ENCODE measurements at regions not wholly inside any gene's neighbourhood (a gene's known extent, or its start where the extent isn't known, plus 50 kb on each side); places are given as distances from the start of the nearest gene placed in this dataset.

- peaks cover 14% of the 10 kb centered on the region for H3K4me1 ChIP-seq (ENCODE audit: insufficient read depth, low read length)
- peak overlapping the region; percentile 62 for H3K4me3 ChIP-seq (ENCODE audit: low read length)
- H3K27ac ChIP-seq (ENCODE audit: low read depth in 1 of 2, low read length in 2 of 2), result peak overlapping the region; percentile 58 to 69
- H3K36me3 ChIP-seq (ENCODE audit: insufficient read depth, low read length), result no peaks in the 10 kb centered on the region
- Mint-ChIP-seq H3K9me3 (no peaks in the 10 kb centered on the region), H3K27me3 (no peaks in the 10 kb centered on the region), H3K36me3 (ENCODE audit: low read depth) (peaks cover 12% of the 10 kb centered on the region), H3K4me3 (peak overlapping the region; percentile 82), H3K27ac (peak overlapping the region; percentile 73), H3K4me1 (ENCODE audit: low read depth) (peaks cover 9% of the 10 kb centered on the region)
- no peaks in the 10 kb centered on the region for H3K9me3 ChIP-seq (ENCODE audit: control insufficient read depth in 1 of 2, insufficient read depth in 1 of 2, low read length in 2 of 2)
- no peak for TF ChIP-seq CTCF (IDR thresholded peaks at IDR 0.05)
- intact Hi-C loops (cut with DNase I, micrococcal nuclease), result no loop called here
- ATAC-seq (ENCODE audit: poor library complexity) (no peak), DNase-seq (peak in 13 of 14 experiments; percentile 1 to 49 (median 31))
- POLR2A ChIA-PET, result interaction anchor here (1.0 kb wide), 1 partner anchor 164 kb away, joined by 4 read pairs; no protein-coding TSS in a partner anchor
- no peaks in the 10 kb centered on the region for H3K27me3 ChIP-seq (ENCODE audit: control insufficient read depth in 1 of 2, insufficient read depth in 2 of 2, low read length in 2 of 2)
- CTCF ChIA-PET, result no interaction called here
Measured at GRCh38 chrX:3815896-3816664, 102.6 kb upstream of the PRKX start.

- Histone ChIP-seq H3K27ac (ENCODE audit: low read depth in 1 of 2, low read length in 2 of 2) (no peak overlapping the region), H3K27me3 (ENCODE audit: control insufficient read depth in 1 of 2, insufficient read depth in 2 of 2, low read length in 2 of 2) (peaks cover under 1 to 5% of the 10 kb centered on the region in 2 experiments), H3K36me3 (ENCODE audit: insufficient read depth, low read length) (no peaks in the 10 kb centered on the region), H3K9me3 (ENCODE audit: control insufficient read depth in 1 of 2, insufficient read depth in 1 of 2, low read length in 2 of 2) (no peaks in the 10 kb centered on the region), H3K4me1 (ENCODE audit: insufficient read depth, low read length) (peaks cover 14% of the 10 kb centered on the region), H3K4me3 (ENCODE audit: low read length) (no peak overlapping the region)
- peaks cover 26% of the 10 kb centered on the region for H3K27me3 Mint-ChIP-seq
- ATAC-seq (ENCODE audit: poor library complexity) (no peak), DNase-seq (peak in 12 of 14 experiments; percentile 7 to 83 (median 30))
- peak; percentile 61 for TF ChIP-seq CTCF (IDR thresholded peaks at IDR 0.05)
- H3K36me3 Mint-ChIP-seq (ENCODE audit: low read depth), result peaks cover 6% of the 10 kb centered on the region
- ChIA-PET POLR2A (no interaction called here), CTCF (interaction anchor here (1.0 to 1.2 kb wide), 2 partner anchors 121 to 160 kb away, joined by 3 to 7 read pairs; no protein-coding TSS in a partner anchor)
- peak overlapping the region; percentile 47 for H3K27ac Mint-ChIP-seq
- intact Hi-C loops (cut with DNase I, micrococcal nuclease), result loop anchor here (1.0 kb wide), 1 partner anchor 160 kb away; no protein-coding TSS in a partner anchor
- H3K9me3 Mint-ChIP-seq, result no peaks in the 10 kb centered on the region
- H3K4me1 Mint-ChIP-seq (ENCODE audit: low read depth), result peaks cover 9% of the 10 kb centered on the region
- H3K4me3 Mint-ChIP-seq, result peak overlapping the region; percentile 68
Measured at GRCh38 chrX:3811331-3812311, 98.2 kb upstream of the PRKX start.

GRCh38 chrX:3807906-3808305, 94.5 kb upstream of the PRKX start:
- H3K9me3 Mint-ChIP-seq, result no peaks in the 10 kb centered on the region
- no peak for TF ChIP-seq CTCF (IDR thresholded peaks at IDR 0.05)
- no peaks in the 10 kb centered on the region for H3K4me1 ChIP-seq (ENCODE audit: insufficient read depth, low read length)
- CTCF ChIA-PET, result no interaction called here
- H3K27ac Mint-ChIP-seq, result no peak overlapping the region
- H3K9me3 ChIP-seq (ENCODE audit: control insufficient read depth in 1 of 2, insufficient read depth in 1 of 2, low read length in 2 of 2), result no peaks in the 10 kb centered on the region
- intact Hi-C loops (cut with DNase I, micrococcal nuclease), result loop anchor here in 1 of 2 experiments (10.0 kb wide), 1 partner anchor 773 kb away; no protein-coding TSS in a partner anchor
- H3K4me1 Mint-ChIP-seq (ENCODE audit: low read depth), result peaks cover 9% of the 10 kb centered on the region
- DNase-seq, result no peak
- no peak overlapping the region for H3K27ac ChIP-seq (ENCODE audit: low read depth in 1 of 2, low read length in 2 of 2)
- ATAC-seq (ENCODE audit: poor library complexity), result no peak
- POLR2A ChIA-PET, result no interaction called here
- no peak overlapping the region for H3K4me3 ChIP-seq (ENCODE audit: low read length)
- no peaks in the 10 kb centered on the region for H3K36me3 Mint-ChIP-seq (ENCODE audit: low read depth)
- peaks cover 2 to 5% of the 10 kb centered on the region in 2 experiments for H3K27me3 ChIP-seq (ENCODE audit: control insufficient read depth in 1 of 2, insufficient read depth in 2 of 2, low read length in 2 of 2)
- H3K36me3 ChIP-seq (ENCODE audit: insufficient read depth, low read length), result no peaks in the 10 kb centered on the region
- no peak overlapping the region for H3K4me3 Mint-ChIP-seq
- peaks cover 30% of the 10 kb centered on the region for H3K27me3 Mint-ChIP-seq

All from CD4-positive, alpha-beta T cell (primary cell).